SK-N-SH treated with all-trans-retinoic acid at 6 μM for 48 hours (cell line): ENCODE measurements at regions not wholly inside any gene's neighbourhood (a gene's known extent, or its start where the extent isn't known, plus 50 kb on each side); places are given as distances from the start of the nearest gene placed in this dataset.

Experiments used
- ATAC-seq: fragments of 200-7000 bp; cut with Tn5 transposase; 3 replicates; pipeline ENCODE4 v1.9.1; 2020; ENCODE audit warnings: mild to moderate bottlenecking, moderate library complexity
- ARNTL ChIP-seq: fragments of 450-650 bp; formaldehyde crosslinking; IDR thresholded peaks from 2 replicates; pipeline ENCODE4 v1.5.0; 2020; ENCODE audit warnings: low read depth, mild to moderate bottlenecking, moderate library complexity, borderline replicate concordance
- BACH2 ChIP-seq: fragments of 250-450 bp; sonication (Bioruptor Pico); IDR thresholded peaks from 2 replicates; pipeline ENCODE4 v1.9.0; 2021; ENCODE audit warnings: mild to moderate bottlenecking, borderline replicate concordance
- CSDC2 ChIP-seq: fragments of 250-450 bp; sonication (Bioruptor Pico); IDR thresholded peaks from 2 replicates; pipeline ENCODE4 v1.5.0; 2020; ENCODE audit warnings: mild to moderate bottlenecking, moderate library complexity
- ESRRG ChIP-seq: fragments of 250-450 bp; sonication (Bioruptor Pico); IDR thresholded peaks from 2 replicates; pipeline ENCODE4 v1.6.1; 2021; ENCODE audit warnings: mild to moderate bottlenecking
- GLIS3 ChIP-seq: fragments of 250-450 bp; sonication (Bioruptor Pico); IDR thresholded peaks from 2 replicates; pipeline ENCODE4 v1.5.0; 2020; ENCODE audit warnings: mild to moderate bottlenecking, moderate library complexity
- ISL1 ChIP-seq: fragments of 250-450 bp; sonication (Bioruptor Pico); IDR thresholded peaks from 2 replicates; pipeline ENCODE4 v2.1.2; 2022; ENCODE audit warnings: mild to moderate bottlenecking, moderate library complexity
- OSR1 ChIP-seq: fragments of 250-450 bp; sonication (Bioruptor Pico); IDR thresholded peaks from 2 replicates; pipeline ENCODE4 v1.8.0; 2022; ENCODE audit warnings: moderate library complexity, mild to moderate bottlenecking, inconsistent platforms
- PPARA ChIP-seq: fragments of 250-450 bp; sonication (Bioruptor Pico); IDR thresholded peaks from 2 replicates; pipeline ENCODE4 v1.5.0; 2020; ENCODE audit warnings: mild to moderate bottlenecking, borderline replicate concordance
- RARB ChIP-seq: fragments of 250-450 bp; sonication (Bioruptor Pico); IDR thresholded peaks from 2 replicates; pipeline ENCODE4 v1.8.0; 2021; ENCODE audit warnings: mild to moderate bottlenecking, moderate library complexity
- SNAI2 ChIP-seq: fragments of 250-450 bp; sonication (Bioruptor Pico); IDR thresholded peaks from 2 replicates; pipeline ENCODE4 v1.5.0; 2020; ENCODE audit warnings: mild to moderate bottlenecking, moderate library complexity
- TCF4 ChIP-seq: fragments of 250-450 bp; sonication (Bioruptor Pico); IDR thresholded peaks from 2 replicates; pipeline ENCODE4 v1.8.0; 2021; ENCODE audit warnings: mild to moderate bottlenecking, moderate library complexity, borderline replicate concordance
- TOX ChIP-seq: fragments of 250-450 bp; sonication (Bioruptor Pico); IDR thresholded peaks from 2 replicates; pipeline ENCODE4 v1.8.0; 2021; ENCODE audit warnings: mild to moderate bottlenecking, moderate library complexity, borderline replicate concordance
- ZC3H10 ChIP-seq: fragments of 250-450 bp; sonication (Bioruptor Pico); IDR thresholded peaks from 2 replicates; pipeline ENCODE4 v1.5.1; 2021; ENCODE audit warnings: mild to moderate bottlenecking, moderate library complexity
- ZFP3 ChIP-seq: fragments of 250-450 bp; sonication (Bioruptor Pico); IDR thresholded peaks from 2 replicates; pipeline ENCODE4 v1.5.0; 2020; ENCODE audit warnings: mild to moderate bottlenecking, moderate library complexity
- ZFP30 ChIP-seq: fragments of 450-650 bp; formaldehyde crosslinking; IDR thresholded peaks from 2 replicates; pipeline ENCODE4 v1.5.0; 2022; ENCODE audit warnings: mild to moderate bottlenecking, moderate library complexity
- ZNF565 ChIP-seq: fragments of 450-650 bp; formaldehyde crosslinking; conservative IDR thresholded peaks from 2 replicates; pipeline ENCODE4 v1.5.0; 2020; ENCODE audit warnings: low read depth, mild to moderate bottlenecking, moderate library complexity
- ZNF70 ChIP-seq: fragments of 450-650 bp; formaldehyde crosslinking; IDR thresholded peaks from 2 replicates; pipeline ENCODE4 v1.5.0; 2020; ENCODE audit warnings: mild to moderate bottlenecking, moderate library complexity
- ZNF8 ChIP-seq: fragments of 450-650 bp; formaldehyde crosslinking; IDR thresholded peaks from 2 replicates; pipeline ENCODE4 v1.5.0; 2020; ENCODE audit warnings: mild to moderate bottlenecking, moderate library complexity
- TF ChIP-seq, protein P1 (sequence below): fragments of 250-450 bp; sonication (Bioruptor Pico); IDR thresholded peaks from 2 replicates; pipeline ENCODE4 v1.5.1; 2020; ENCODE audit warnings: low read depth, mild to moderate bottlenecking, moderate library complexity
- TF ChIP-seq, protein P2 (sequence below): fragments of 250-450 bp; sonication (Bioruptor Pico); IDR thresholded peaks from 2 replicates; pipeline ENCODE4 v1.5.0; 2020; ENCODE audit warnings: mild to moderate bottlenecking, moderate library complexity
- TF ChIP-seq, protein P3 (sequence below): fragments of 250-450 bp; sonication (Bioruptor Pico); IDR thresholded peaks from 2 replicates; pipeline ENCODE4 v1.8.0; 2021; ENCODE audit warnings: low read depth, mild to moderate bottlenecking, moderate library complexity, borderline replicate concordance
- TF ChIP-seq, protein P4 (sequence below): fragments of 250-450 bp; sonication (Bioruptor Pico); IDR thresholded peaks from 2 replicates; pipeline ENCODE4 v1.8.0; 2020; ENCODE audit warnings: mild to moderate bottlenecking, moderate library complexity, borderline replicate concordance

DNA sequence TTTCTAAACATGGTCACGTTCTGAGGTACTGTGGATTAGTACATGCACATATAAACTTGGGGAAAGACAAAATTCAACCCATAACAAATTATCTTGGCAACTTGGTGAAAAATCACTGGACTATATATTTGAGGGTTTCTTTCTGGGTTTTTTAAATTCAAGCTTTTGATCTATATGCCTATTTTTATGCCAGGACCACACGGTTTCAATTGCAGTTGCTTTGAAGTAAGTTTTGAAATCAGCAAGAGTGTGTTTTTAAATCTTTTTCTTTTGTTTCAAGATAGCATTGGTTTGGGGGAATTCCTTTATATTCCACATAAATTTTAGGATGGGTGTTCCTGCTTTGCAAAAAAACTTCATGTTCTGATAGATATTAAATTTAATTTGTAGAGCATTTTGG lies 406.4 kb upstream of the VWC2 start:
- ATAC-seq: no peak
- TF ChIP-seq, protein P1, sequence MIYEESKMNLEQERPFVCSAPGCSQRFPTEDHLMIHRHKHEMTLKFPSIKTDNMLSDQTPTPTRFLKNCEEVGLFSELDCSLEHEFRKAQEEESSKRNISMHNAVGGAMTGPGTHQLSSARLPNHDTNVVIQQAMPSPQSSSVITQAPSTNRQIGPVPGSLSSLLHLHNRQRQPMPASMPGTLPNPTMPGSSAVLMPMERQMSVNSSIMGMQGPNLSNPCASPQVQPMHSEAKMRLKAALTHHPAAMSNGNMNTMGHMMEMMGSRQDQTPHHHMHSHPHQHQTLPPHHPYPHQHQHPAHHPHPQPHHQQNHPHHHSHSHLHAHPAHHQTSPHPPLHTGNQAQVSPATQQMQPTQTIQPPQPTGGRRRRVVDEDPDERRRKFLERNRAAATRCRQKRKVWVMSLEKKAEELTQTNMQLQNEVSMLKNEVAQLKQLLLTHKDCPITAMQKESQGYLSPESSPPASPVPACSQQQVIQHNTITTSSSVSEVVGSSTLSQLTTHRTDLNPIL (CRISPR knock-in tag): no peak
- TF ChIP-seq, protein P2, sequence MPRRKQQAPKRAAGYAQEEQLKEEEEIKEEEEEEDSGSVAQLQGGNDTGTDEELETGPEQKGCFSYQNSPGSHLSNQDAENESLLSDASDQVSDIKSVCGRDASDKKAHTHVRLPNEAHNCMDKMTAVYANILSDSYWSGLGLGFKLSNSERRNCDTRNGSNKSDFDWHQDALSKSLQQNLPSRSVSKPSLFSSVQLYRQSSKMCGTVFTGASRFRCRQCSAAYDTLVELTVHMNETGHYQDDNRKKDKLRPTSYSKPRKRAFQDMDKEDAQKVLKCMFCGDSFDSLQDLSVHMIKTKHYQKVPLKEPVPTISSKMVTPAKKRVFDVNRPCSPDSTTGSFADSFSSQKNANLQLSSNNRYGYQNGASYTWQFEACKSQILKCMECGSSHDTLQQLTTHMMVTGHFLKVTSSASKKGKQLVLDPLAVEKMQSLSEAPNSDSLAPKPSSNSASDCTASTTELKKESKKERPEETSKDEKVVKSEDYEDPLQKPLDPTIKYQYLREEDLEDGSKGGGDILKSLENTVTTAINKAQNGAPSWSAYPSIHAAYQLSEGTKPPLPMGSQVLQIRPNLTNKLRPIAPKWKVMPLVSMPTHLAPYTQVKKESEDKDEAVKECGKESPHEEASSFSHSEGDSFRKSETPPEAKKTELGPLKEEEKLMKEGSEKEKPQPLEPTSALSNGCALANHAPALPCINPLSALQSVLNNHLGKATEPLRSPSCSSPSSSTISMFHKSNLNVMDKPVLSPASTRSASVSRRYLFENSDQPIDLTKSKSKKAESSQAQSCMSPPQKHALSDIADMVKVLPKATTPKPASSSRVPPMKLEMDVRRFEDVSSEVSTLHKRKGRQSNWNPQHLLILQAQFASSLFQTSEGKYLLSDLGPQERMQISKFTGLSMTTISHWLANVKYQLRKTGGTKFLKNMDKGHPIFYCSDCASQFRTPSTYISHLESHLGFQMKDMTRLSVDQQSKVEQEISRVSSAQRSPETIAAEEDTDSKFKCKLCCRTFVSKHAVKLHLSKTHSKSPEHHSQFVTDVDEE (CRISPR knock-in tag): no peak
- TF ChIP-seq OSR1 (no peak), ZFP3 (CRISPR knock-in tag) (no peak), ARNTL (no peak), BACH2 (CRISPR knock-in tag) (no peak), ZNF565 (no peak), RARB (CRISPR knock-in tag) (no peak), ZFP30 (CRISPR knock-in tag) (no peak), ESRRG (CRISPR knock-in tag) (no peak), SNAI2 (CRISPR knock-in tag) (no peak), GLIS3 (CRISPR knock-in tag) (no peak)

DNA sequence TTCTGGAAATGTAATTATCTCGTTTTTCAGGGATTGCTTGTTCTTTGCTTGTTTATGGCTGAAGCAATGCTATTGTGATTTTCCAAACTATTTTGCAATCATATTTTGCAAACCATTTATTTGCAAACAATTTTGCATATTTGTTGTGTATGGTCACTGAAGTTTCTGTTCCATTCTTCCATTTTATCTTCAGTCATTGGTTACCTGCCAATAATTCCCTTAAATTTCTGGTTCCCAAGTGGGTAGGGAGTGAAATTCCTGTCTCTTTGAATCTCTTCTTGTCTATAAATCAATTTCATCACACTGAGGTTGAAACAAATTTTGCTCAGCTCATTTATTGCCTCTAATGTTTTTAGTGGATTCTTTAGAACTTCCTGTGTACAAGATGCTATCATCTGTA lies 401.7 kb upstream of the VWC2 start:
- ATAC-seq: no peak
- TF ChIP-seq TOX (CRISPR knock-in tag): no peak
- TF ChIP-seq RARB (CRISPR knock-in tag): no peak
- TF ChIP-seq ZNF8 (CRISPR knock-in tag): no peak
- TF ChIP-seq ESRRG (CRISPR knock-in tag): no peak
- TF ChIP-seq, protein P3, sequence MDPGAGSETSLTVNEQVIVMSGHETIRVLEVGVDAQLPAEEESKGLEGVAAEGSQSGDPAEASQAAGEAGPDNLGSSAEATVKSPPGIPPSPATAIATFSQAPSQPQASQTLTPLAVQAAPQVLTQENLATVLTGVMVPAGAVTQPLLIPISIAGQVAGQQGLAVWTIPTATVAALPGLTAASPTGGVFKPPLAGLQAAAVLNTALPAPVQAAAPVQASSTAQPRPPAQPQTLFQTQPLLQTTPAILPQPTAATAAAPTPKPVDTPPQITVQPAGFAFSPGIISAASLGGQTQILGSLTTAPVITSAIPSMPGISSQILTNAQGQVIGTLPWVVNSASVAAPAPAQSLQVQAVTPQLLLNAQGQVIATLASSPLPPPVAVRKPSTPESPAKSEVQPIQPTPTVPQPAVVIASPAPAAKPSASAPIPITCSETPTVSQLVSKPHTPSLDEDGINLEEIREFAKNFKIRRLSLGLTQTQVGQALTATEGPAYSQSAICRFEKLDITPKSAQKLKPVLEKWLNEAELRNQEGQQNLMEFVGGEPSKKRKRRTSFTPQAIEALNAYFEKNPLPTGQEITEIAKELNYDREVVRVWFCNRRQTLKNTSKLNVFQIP (CRISPR knock-in tag): no peak
- TF ChIP-seq, protein P1 (CRISPR knock-in tag): no peak
- TF ChIP-seq ZFP30 (CRISPR knock-in tag): no peak
- no peak for TF ChIP-seq TCF4 (CRISPR knock-in tag)
- no peak for TF ChIP-seq ZNF70 (CRISPR knock-in tag)

DNA sequence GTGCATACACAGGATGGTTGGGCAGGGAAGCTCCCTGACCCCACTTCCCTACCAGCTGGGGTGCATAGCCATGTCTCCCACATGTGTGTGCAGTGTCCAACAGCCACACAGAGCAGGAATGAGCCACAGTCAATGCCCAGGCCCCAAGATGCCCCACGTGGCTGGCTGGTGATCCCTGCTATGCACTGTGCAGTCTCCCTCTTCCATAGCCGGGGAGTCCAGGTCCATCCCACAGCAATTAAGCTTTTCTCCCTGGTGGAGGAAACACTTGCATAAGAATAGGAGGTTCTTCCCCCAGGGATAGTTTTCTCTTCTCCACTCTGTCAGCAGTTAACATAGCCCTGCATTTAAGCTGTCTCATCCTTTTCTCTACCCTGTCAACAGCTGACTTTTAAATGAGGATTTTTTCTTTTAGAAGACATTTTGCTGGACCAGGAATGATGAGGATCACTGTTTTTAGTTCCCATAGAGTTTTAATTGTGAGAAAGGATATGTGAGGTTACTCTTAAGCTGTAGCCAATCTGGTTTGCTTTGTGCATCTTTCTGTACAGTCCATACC lies 396.5 kb upstream of the VWC2 start:
- no peak for ATAC-seq
- TF ChIP-seq TCF4 (CRISPR knock-in tag) (no peak), BACH2 (CRISPR knock-in tag) (no peak), RARB (CRISPR knock-in tag) (no peak), ZNF70 (CRISPR knock-in tag) (no peak), ISL1 (no peak), ZNF565 (no peak), CSDC2 (no peak), ZC3H10 (CRISPR knock-in tag) (no peak), ESRRG (CRISPR knock-in tag) (no peak), PPARA (CRISPR knock-in tag) (no peak), ZFP30 (CRISPR knock-in tag) (no peak), GLIS3 (CRISPR knock-in tag) (no peak)
- TF ChIP-seq, protein P4, sequence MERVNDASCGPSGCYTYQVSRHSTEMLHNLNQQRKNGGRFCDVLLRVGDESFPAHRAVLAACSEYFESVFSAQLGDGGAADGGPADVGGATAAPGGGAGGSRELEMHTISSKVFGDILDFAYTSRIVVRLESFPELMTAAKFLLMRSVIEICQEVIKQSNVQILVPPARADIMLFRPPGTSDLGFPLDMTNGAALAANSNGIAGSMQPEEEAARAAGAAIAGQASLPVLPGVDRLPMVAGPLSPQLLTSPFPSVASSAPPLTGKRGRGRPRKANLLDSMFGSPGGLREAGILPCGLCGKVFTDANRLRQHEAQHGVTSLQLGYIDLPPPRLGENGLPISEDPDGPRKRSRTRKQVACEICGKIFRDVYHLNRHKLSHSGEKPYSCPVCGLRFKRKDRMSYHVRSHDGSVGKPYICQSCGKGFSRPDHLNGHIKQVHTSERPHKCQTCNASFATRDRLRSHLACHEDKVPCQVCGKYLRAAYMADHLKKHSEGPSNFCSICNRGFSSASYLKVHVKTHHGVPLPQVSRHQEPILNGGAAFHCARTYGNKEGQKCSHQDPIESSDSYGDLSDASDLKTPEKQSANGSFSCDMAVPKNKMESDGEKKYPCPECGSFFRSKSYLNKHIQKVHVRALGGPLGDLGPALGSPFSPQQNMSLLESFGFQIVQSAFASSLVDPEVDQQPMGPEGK (CRISPR knock-in tag): no peak
- TF ChIP-seq, protein P2 (CRISPR knock-in tag): no peak
- TF ChIP-seq, protein P3 (CRISPR knock-in tag): no peak
